WTC11 (cell line): ENCODE measurements at regions not wholly inside any gene's neighbourhood (a gene's known extent, or its start where the extent isn't known, plus 50 kb on each side); places are given as distances from the start of the nearest gene placed in this dataset.

Source experiments
- ATAC-seq: fragments of 200-7000 bp; cut with Tn5 transposase; 2 replicates; pipeline ENCODE4 v1.10.0; 2021; ENCODE audit warnings: mild to moderate bottlenecking, moderate library complexity
- CTCF ChIA-PET: fragments of 300-600 bp; sonication (Branson Sonifier 250); formaldehyde crosslinking; loops from one replicate; lab custom pipeline; 2021; ENCODE audit warnings: antibody characterized with exemption; lab: Charles Lee
- POLR2A ChIA-PET: fragments of 350-600 bp; sonication (Branson Sonifier 250); formaldehyde crosslinking; loops from one replicate; lab custom pipeline; 2021; ENCODE audit warnings: antibody characterized with exemption; lab: Charles Lee
- DNase-seq: peaks from one replicate; pipeline ENCODE4 v3.0.0; 2021; ENCODE audit warnings: low spot score
- H3K27ac Mint-ChIP-seq: 2 replicates; pipeline ENCODE4 v1.8.0; 2021; ENCODE audit warnings: mixed read lengths
- H3K27me3 Mint-ChIP-seq: 2 replicates; pipeline ENCODE4 v1.8.0; 2021; ENCODE audit warnings: low read depth, mild to moderate bottlenecking, moderate library complexity, mixed read lengths
- H3K36me3 Mint-ChIP-seq: 2 replicates; pipeline ENCODE4 v1.8.0; 2021; ENCODE audit warnings: mixed read lengths
- H3K4me1 Mint-ChIP-seq: 2 replicates; pipeline ENCODE4 v1.8.0; 2022; ENCODE audit warnings: mixed read lengths
- H3K4me3 Mint-ChIP-seq: 2 replicates; pipeline ENCODE4 v1.8.0; 2021; ENCODE audit warnings: mild to moderate bottlenecking, moderate library complexity, mixed read lengths
- H3K9me3 Mint-ChIP-seq: 2 replicates; pipeline ENCODE4 v1.8.0; 2021; ENCODE audit warnings: mixed read lengths
- FOXP1 ChIP-seq: sonication (generic); formaldehyde crosslinking; IDR thresholded peaks from 2 replicates; pipeline ENCODE4 v1.8.0; 2022; ENCODE audit warnings: missing genetic modification reagents, mild to moderate bottlenecking, moderate library complexity, borderline replicate concordance
- KAT7 ChIP-seq: sonication (generic); formaldehyde crosslinking; IDR thresholded peaks from 2 replicates; pipeline ENCODE4 v1.8.1; 2023; ENCODE audit warnings: missing genetic modification reagents, mild to moderate bottlenecking, borderline replicate concordance
- MXD4 ChIP-seq: fragments of 250-450 bp; sonication (Bioruptor Pico); IDR thresholded peaks from 2 replicates; pipeline ENCODE4 v1.8.0; 2021; ENCODE audit warnings: mild to moderate bottlenecking, moderate library complexity, borderline replicate concordance
- MYBL2 ChIP-seq: sonication (generic); formaldehyde crosslinking; IDR thresholded peaks from 2 replicates; pipeline ENCODE4 v1.8.1; 2023; ENCODE audit warnings: mild to moderate bottlenecking, moderate library complexity, missing genetic modification reagents
- NR1H2 ChIP-seq: sonication (generic); formaldehyde crosslinking; IDR thresholded peaks from 2 replicates; pipeline ENCODE4 v1.9.0; 2021; ENCODE audit warnings: mild to moderate bottlenecking, moderate library complexity, missing genetic modification reagents
- NR3C1 ChIP-seq: sonication (generic); formaldehyde crosslinking; conservative IDR thresholded peaks from 2 replicates; pipeline ENCODE4 v1.8.1; 2023; ENCODE audit warnings: low read depth, mild to moderate bottlenecking, missing genetic modification reagents
- RELA ChIP-seq: sonication (generic); formaldehyde crosslinking; IDR thresholded peaks from 2 replicates; pipeline ENCODE4 v1.8.1; 2022; ENCODE audit warnings: missing genetic modification reagents, mild to moderate bottlenecking, borderline replicate concordance
- SMAD3 ChIP-seq: sonication (generic); formaldehyde crosslinking; IDR thresholded peaks from 2 replicates; pipeline ENCODE4 v1.8.0; 2022; ENCODE audit warnings: missing genetic modification reagents, mild to moderate bottlenecking, borderline replicate concordance
- ZNF138 ChIP-seq: sonication (generic); formaldehyde crosslinking; conservative IDR thresholded peaks from 2 replicates; pipeline ENCODE4 v1.8.1; 2022; ENCODE audit warnings: mild to moderate bottlenecking, moderate library complexity, missing genetic modification reagents
- ZNF232 ChIP-seq: sonication (generic); formaldehyde crosslinking; IDR thresholded peaks from 2 replicates; pipeline ENCODE4 v1.8.0; 2022; ENCODE audit warnings: mild to moderate bottlenecking, missing genetic modification reagents
- TF ChIP-seq, protein P1 (sequence below): fragments of 250-450 bp; sonication (Bioruptor Pico); IDR thresholded peaks from 2 replicates; pipeline ENCODE4 v1.9.0; 2021; ENCODE audit warnings: mild to moderate bottlenecking
- TF ChIP-seq, protein P2 (sequence below): fragments of 250-450 bp; sonication (Bioruptor Pico); conservative IDR thresholded peaks from 2 replicates; pipeline ENCODE4 v1.9.0; 2021; ENCODE audit warnings: mild to moderate bottlenecking
- TF ChIP-seq, protein P3 (sequence below): sonication (generic); formaldehyde crosslinking; IDR thresholded peaks from 2 replicates; pipeline ENCODE4 v1.8.0; 2022; ENCODE audit warnings: mild to moderate bottlenecking, missing genetic modification reagents
- TF ChIP-seq, protein P4 (sequence below): sonication (generic); formaldehyde crosslinking; IDR thresholded peaks from 2 replicates; pipeline ENCODE4 v1.8.0; 2023; ENCODE audit warnings: missing genetic modification reagents
- TF ChIP-seq, protein P5 (sequence below): sonication (generic); formaldehyde crosslinking; IDR thresholded peaks from 2 replicates; pipeline ENCODE4 v1.8.1; 2023; ENCODE audit warnings: mild to moderate bottlenecking, moderate library complexity, missing genetic modification reagents

- H3K27ac Mint-ChIP-seq = no peak overlapping the region
- no peaks in the 10 kb centered on the region for H3K9me3 Mint-ChIP-seq
- CTCF ChIA-PET = interaction anchor here (0.6 to 4.6 kb wide), 6 partner anchors 17 to 137 kb away, joined by 5 to 46 read pairs (median 8); partner anchors contain the start of genes DELE1 and PCDH1
- peaks cover 31% of the 10 kb centered on the region for H3K4me1 Mint-ChIP-seq
- POLR2A ChIA-PET = interaction anchor here (0.8 kb wide), 1 partner anchor 16 kb away, joined by 3 read pairs; no protein-coding TSS in a partner anchor
- no peaks in the 10 kb centered on the region for H3K36me3 Mint-ChIP-seq
- no peaks in the 10 kb centered on the region for H3K27me3 Mint-ChIP-seq
- no peak overlapping the region for H3K4me3 Mint-ChIP-seq
- ATAC-seq (no peak), DNase-seq (no peak)
- no peak for TF ChIP-seq ZNF138 (CRISPR knock-in tag)
- no peak for TF ChIP-seq KAT7 (CRISPR knock-in tag)
Measured at GRCh38 chr5:141787376-141787775, 90.8 kb downstream of the PCDH1 start.

GRCh38 chr5:141786700-141787099, 91.5 kb downstream of the PCDH1 start:
- H3K27ac Mint-ChIP-seq = no peak overlapping the region
- H3K9me3 Mint-ChIP-seq = no peaks in the 10 kb centered on the region
- H3K4me3 Mint-ChIP-seq = no peak overlapping the region
- H3K27me3 Mint-ChIP-seq = no peaks in the 10 kb centered on the region
- TF ChIP-seq, protein P1, sequence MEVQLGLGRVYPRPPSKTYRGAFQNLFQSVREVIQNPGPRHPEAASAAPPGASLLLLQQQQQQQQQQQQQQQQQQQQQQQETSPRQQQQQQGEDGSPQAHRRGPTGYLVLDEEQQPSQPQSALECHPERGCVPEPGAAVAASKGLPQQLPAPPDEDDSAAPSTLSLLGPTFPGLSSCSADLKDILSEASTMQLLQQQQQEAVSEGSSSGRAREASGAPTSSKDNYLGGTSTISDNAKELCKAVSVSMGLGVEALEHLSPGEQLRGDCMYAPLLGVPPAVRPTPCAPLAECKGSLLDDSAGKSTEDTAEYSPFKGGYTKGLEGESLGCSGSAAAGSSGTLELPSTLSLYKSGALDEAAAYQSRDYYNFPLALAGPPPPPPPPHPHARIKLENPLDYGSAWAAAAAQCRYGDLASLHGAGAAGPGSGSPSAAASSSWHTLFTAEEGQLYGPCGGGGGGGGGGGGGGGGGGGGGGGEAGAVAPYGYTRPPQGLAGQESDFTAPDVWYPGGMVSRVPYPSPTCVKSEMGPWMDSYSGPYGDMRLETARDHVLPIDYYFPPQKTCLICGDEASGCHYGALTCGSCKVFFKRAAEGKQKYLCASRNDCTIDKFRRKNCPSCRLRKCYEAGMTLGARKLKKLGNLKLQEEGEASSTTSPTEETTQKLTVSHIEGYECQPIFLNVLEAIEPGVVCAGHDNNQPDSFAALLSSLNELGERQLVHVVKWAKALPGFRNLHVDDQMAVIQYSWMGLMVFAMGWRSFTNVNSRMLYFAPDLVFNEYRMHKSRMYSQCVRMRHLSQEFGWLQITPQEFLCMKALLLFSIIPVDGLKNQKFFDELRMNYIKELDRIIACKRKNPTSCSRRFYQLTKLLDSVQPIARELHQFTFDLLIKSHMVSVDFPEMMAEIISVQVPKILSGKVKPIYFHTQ (CRISPR knock-in tag) = no peak
- TF ChIP-seq SMAD3 (CRISPR knock-in tag) (no peak), RELA (no peak), MXD4 (no peak)
- TF ChIP-seq, protein P2, sequence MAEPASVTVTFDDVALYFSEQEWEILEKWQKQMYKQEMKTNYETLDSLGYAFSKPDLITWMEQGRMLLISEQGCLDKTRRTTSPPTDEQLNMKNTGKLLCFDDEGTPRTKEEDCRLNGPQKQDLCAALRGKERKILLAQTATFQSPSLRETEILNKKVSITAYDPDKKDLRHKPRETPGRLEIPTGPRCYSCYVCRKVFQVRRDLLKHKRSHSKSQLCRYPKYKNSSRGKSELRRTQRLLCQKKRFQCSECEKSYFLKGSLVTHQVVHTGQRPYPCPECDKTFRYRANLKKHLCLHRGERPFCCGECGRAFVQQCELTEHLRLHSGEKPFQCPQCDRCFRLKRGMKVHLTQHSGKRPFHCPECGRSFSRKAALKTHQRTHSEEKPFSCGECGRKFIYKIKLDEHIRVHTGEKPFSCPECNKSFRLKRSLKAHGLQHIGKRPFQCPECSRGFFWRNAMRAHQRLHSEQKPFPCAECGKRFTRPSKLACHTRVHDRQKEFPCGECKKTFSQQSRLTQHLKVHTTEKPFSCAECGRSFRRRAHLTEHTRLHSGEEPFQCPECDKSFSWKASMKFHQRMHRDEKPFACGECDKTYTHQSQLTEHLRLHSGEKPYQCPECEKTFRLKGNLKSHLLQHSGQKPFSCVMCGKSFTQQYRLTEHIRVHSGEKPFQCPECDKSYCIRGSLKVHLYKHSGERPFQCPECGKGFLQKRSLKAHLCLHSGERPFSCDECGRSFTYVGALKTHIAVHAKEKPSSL (CRISPR knock-in tag) = no peak
- ATAC-seq (no peak), DNase-seq (no peak)
- ChIA-PET POLR2A (interaction anchor here (0.5 to 0.8 kb wide), 2 partner anchors 17 to 1836 kb away, joined by 3 read pairs; no protein-coding TSS in a partner anchor), CTCF (interaction anchor here (0.9 to 4.6 kb wide), 5 partner anchors 26 to 137 kb away, joined by 3 to 46 read pairs (median 7); partner anchors contain the start of genes DELE1 and PCDH1)
- H3K36me3 Mint-ChIP-seq = no peaks in the 10 kb centered on the region
- peaks cover 28% of the 10 kb centered on the region for H3K4me1 Mint-ChIP-seq

DNA sequence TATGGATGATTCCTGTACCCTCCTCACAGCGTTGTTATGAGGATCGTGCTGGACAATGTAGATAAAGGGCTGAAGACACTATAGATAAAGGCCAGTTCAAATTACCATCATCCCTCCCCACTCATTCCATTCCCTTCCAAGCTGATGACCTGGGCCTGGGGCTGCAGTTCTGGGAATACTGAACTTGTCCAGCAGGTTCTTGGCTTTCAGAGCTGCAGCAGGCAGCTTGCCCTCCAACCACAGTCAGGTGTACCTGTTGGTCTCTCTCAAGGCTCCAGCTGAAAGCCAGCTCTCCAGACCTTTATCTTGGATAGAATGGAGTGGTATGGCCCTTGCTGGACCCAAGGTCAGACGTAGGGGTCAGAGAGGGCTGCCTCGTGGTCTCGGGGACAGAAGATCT, 92.5 kb downstream of the PCDH1 start:
- Mint-ChIP-seq H3K4me3 (no peak overlapping the region), H3K9me3 (no peaks in the 10 kb centered on the region), H3K27me3 (no peaks in the 10 kb centered on the region), H3K36me3 (no peaks in the 10 kb centered on the region), H3K4me1 (peaks cover 34% of the 10 kb centered on the region), H3K27ac (no peak overlapping the region)
- ChIA-PET POLR2A (no interaction called here), CTCF (interaction anchor here (0.9 to 4.6 kb wide), 8 partner anchors 12 to 175 kb away, joined by 3 to 46 read pairs (median 4); no protein-coding TSS in a partner anchor)
- no peak for DNase-seq
- TF ChIP-seq, protein P3, sequence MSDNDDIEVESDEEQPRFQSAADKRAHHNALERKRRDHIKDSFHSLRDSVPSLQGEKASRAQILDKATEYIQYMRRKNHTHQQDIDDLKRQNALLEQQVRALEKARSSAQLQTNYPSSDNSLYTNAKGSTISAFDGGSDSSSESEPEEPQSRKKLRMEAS (CRISPR knock-in tag) = no peak
- TF ChIP-seq, protein P4, sequence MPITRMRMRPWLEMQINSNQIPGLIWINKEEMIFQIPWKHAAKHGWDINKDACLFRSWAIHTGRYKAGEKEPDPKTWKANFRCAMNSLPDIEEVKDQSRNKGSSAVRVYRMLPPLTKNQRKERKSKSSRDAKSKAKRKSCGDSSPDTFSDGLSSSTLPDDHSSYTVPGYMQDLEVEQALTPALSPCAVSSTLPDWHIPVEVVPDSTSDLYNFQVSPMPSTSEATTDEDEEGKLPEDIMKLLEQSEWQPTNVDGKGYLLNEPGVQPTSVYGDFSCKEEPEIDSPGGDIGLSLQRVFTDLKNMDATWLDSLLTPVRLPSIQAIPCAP = no peak
- TF ChIP-seq NR3C1 (CRISPR knock-in tag) (no peak), MXD4 (no peak), NR1H2 (CRISPR knock-in tag) (no peak), ZNF232 (CRISPR knock-in tag) (no peak)
- ATAC-seq = no peak

- H3K4me1 Mint-ChIP-seq = peaks cover 38% of the 10 kb centered on the region
- ATAC-seq = no peak
- H3K4me3 Mint-ChIP-seq = no peak overlapping the region
- no peaks in the 10 kb centered on the region for H3K36me3 Mint-ChIP-seq
- TF ChIP-seq, protein P5, sequence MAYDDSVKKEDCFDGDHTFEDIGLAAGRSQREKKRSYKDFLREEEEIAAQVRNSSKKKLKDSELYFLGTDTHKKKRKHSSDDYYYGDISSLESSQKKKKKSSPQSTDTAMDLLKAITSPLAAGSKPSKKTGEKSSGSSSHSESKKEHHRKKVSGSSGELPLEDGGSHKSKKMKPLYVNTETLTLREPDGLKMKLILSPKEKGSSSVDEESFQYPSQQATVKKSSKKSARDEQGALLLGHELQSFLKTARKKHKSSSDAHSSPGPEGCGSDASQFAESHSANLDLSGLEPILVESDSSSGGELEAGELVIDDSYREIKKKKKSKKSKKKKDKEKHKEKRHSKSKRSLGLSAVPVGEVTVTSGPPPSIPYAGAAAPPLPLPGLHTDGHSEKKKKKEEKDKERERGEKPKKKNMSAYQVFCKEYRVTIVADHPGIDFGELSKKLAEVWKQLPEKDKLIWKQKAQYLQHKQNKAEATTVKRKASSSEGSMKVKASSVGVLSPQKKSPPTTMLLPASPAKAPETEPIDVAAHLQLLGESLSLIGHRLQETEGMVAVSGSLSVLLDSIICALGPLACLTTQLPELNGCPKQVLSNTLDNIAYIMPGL (CRISPR knock-in tag) = no peak
- TF ChIP-seq SMAD3 (CRISPR knock-in tag) (no peak), MYBL2 (CRISPR knock-in tag) (no peak), FOXP1 (no peak), MXD4 (no peak)
- TF ChIP-seq, protein P4 = no peak
- POLR2A ChIA-PET = no interaction called here
- no peak for DNase-seq
- CTCF ChIA-PET = interaction anchor here (1.1 to 4.6 kb wide), 8 partner anchors 12 to 176 kb away, joined by 3 to 46 read pairs (median 4); partner anchors contain the start of gene PCDH1
- H3K27ac Mint-ChIP-seq = no peak overlapping the region
- H3K9me3 Mint-ChIP-seq = no peaks in the 10 kb centered on the region
- no peaks in the 10 kb centered on the region for H3K27me3 Mint-ChIP-seq
Measured at GRCh38 chr5:141785135-141785534, 93.1 kb downstream of the PCDH1 start.
